ENCODE measurements at regions not wholly inside any gene's neighbourhood (a gene's known extent, or its start where the extent isn't known, plus 50 kb on each side); places are given as distances from the start of the nearest gene placed in this dataset.
"Not testable (repeated sequence)": the region's sequence is repeated elsewhere in the genome, so short reads cannot be mapped to it uniquely, and the experiment has no call there.

DNA sequence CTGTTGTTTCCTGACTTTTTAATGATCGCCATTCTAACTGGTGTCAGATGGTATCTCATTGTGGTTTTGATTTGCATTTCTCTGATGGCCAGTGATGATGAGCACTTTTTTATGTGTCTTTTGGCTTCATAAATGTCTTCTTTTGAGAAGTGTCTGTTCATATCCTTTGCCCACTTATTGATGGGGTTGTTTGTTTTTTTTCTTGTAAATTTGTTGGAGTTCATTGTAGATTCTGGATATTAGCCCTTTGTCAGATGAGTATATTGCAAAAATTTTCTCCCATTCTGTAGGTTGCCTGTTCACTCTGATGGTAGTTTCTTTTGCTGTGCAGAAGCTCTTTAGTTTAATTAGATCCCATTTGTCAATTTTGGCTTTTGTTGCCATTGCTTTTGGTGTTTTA is 1378.7 kb downstream of the FSCB start:
- not testable (repeated sequence) for H2AK5ac ChIP-seq (ENCODE audit: low read length, severe bottlenecking); H3K9ac ChIP-seq (ENCODE audit: low read length); H3K4me2 ChIP-seq (ENCODE audit: low read length, poor library complexity, severe bottlenecking); H3K27me3 ChIP-seq (ENCODE audit: control insufficient read depth in 1 of 2, insufficient read depth in 1 of 2, low read length in 2 of 2); H2BK5ac ChIP-seq (ENCODE audit: low read depth, low read length, poor library complexity, severe bottlenecking); H3K4ac ChIP-seq (ENCODE audit: low read depth in 1 of 2, low read length in 2 of 2); H3K36me3 ChIP-seq (ENCODE audit: control insufficient read depth in 1 of 2, insufficient read depth in 2 of 2, low read depth in 1 of 2, low read length in 2 of 2); DNase-seq; H4K8ac ChIP-seq (ENCODE audit: low read length); H3K79me1 ChIP-seq (replicated peaks; ENCODE audit: low read length, poor library complexity, severe bottlenecking); H3K14ac ChIP-seq (ENCODE audit: low read length in 2 of 2); H3K23ac ChIP-seq (ENCODE audit: low read length in 2 of 2); H2AFZ ChIP-seq (ENCODE audit: low read depth, low read length); H2BK120ac ChIP-seq (ENCODE audit: low read depth, low read length); H2BK12ac ChIP-seq (ENCODE audit: low read length in 2 of 2); H3K4me3 ChIP-seq (ENCODE audit: insufficient read depth in 1 of 2, low read depth in 1 of 2, low read length in 2 of 2); H3K4me1 ChIP-seq (ENCODE audit: control insufficient read depth, insufficient read depth, low read depth, low read length); H4K91ac ChIP-seq (ENCODE audit: low read length); H2BK15ac ChIP-seq (ENCODE audit: low read depth, poor library complexity, severe bottlenecking); H3K27ac ChIP-seq (ENCODE audit: low read length, poor library complexity, severe bottlenecking); H3K18ac ChIP-seq (ENCODE audit: low read depth in 1 of 2, low read length in 2 of 2)
- no CpG with 5 or more reads among the region's 1 CpG for WGBS
- H3K9me3 ChIP-seq (ENCODE audit: control insufficient read depth, low read length) = peaks cover 16% of the 10 kb centered on the region

DNA sequence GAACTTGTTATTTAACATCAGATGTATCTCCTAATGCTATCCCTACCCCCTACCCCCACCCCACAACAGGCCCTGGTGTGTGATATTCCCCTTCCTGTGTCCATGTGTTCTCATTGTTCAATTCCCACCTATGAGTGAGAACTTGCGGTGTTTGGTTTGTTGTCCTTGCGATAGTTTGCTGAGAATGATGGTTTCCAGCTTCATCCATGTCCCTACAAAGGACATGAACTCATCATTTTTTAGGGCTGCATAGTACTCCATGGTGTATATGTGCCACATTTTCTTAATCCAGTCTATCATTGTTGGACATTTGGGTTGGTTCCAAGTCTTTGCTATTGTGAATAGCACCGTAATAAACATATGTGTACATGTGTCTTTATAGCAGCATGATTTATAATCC is 1379.2 kb downstream of the FSCB start:
- H2AK5ac ChIP-seq (ENCODE audit: low read length, severe bottlenecking); H3K4me3 ChIP-seq (ENCODE audit: insufficient read depth in 1 of 2, low read depth in 1 of 2, low read length in 2 of 2); H3K23ac ChIP-seq (ENCODE audit: low read length in 2 of 2); H3K4me1 ChIP-seq (ENCODE audit: control insufficient read depth, insufficient read depth, low read depth, low read length); DNase-seq; H4K8ac ChIP-seq (ENCODE audit: low read length); H3K9ac ChIP-seq (ENCODE audit: low read length); H3K36me3 ChIP-seq (ENCODE audit: control insufficient read depth in 1 of 2, insufficient read depth in 2 of 2, low read depth in 1 of 2, low read length in 2 of 2); H2BK120ac ChIP-seq (ENCODE audit: low read depth, low read length); H2BK5ac ChIP-seq (ENCODE audit: low read depth, low read length, poor library complexity, severe bottlenecking); H3K79me1 ChIP-seq (replicated peaks; ENCODE audit: low read length, poor library complexity, severe bottlenecking); H3K27ac ChIP-seq (ENCODE audit: low read length, poor library complexity, severe bottlenecking); H4K91ac ChIP-seq (ENCODE audit: low read length); H2AFZ ChIP-seq (ENCODE audit: low read depth, low read length); H3K4me2 ChIP-seq (ENCODE audit: low read length, poor library complexity, severe bottlenecking); H3K4ac ChIP-seq (ENCODE audit: low read depth in 1 of 2, low read length in 2 of 2); H2BK15ac ChIP-seq (ENCODE audit: low read depth, poor library complexity, severe bottlenecking); H3K18ac ChIP-seq (ENCODE audit: low read depth in 1 of 2, low read length in 2 of 2); H2BK12ac ChIP-seq (ENCODE audit: low read length in 2 of 2); H3K27me3 ChIP-seq (ENCODE audit: control insufficient read depth in 1 of 2, insufficient read depth in 1 of 2, low read length in 2 of 2); H3K14ac ChIP-seq (ENCODE audit: low read length in 2 of 2): not testable (repeated sequence)
- 100% methylated on average over 2 of the region's 3 CpGs for WGBS
- H3K9me3 ChIP-seq (ENCODE audit: control insufficient read depth, low read length) = peaks cover 14% of the 10 kb centered on the region

DNA sequence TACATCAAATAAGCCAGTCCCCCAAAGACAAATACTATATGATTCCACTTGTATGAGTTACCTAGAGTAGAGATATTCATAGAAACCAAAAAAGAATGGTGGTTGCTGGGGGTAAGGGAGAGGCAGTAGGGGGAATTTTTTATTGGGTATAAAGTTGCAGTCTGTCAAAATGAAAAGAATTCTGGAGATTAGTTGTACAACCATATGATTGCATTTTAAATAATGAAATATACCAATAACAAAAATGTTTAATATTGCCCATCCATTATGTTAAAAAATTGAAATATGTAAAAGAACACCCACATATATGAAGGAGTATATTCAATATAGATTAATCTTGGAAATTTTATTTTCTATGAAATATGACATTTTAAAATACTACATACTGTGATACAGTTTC is 1383.5 kb downstream of the FSCB start:
- H4K8ac ChIP-seq (ENCODE audit: low read length) = no peak overlapping the region
- no peak overlapping the region for H3K18ac ChIP-seq (ENCODE audit: low read depth in 1 of 2, low read length in 2 of 2)
- no peaks in the 10 kb centered on the region for H3K4me1 ChIP-seq (ENCODE audit: control insufficient read depth, insufficient read depth, low read depth, low read length)
- H3K79me1 ChIP-seq (replicated peaks; ENCODE audit: low read length, poor library complexity, severe bottlenecking) = no peaks in the 10 kb centered on the region
- no peak overlapping the region for H3K27ac ChIP-seq (ENCODE audit: low read length, poor library complexity, severe bottlenecking)
- H2AK5ac ChIP-seq (ENCODE audit: low read length, severe bottlenecking) = no peak overlapping the region
- H4K91ac ChIP-seq (ENCODE audit: low read length) = no peak overlapping the region
- no peak overlapping the region for H3K4me2 ChIP-seq (ENCODE audit: low read length, poor library complexity, severe bottlenecking)
- H3K36me3 ChIP-seq (ENCODE audit: control insufficient read depth in 1 of 2, insufficient read depth in 2 of 2, low read depth in 1 of 2, low read length in 2 of 2) = no peaks in the 10 kb centered on the region
- no peak overlapping the region for H3K14ac ChIP-seq (ENCODE audit: low read length in 2 of 2)
- H2AFZ ChIP-seq (ENCODE audit: low read depth, low read length) = no peak overlapping the region
- H2BK5ac ChIP-seq (ENCODE audit: low read depth, low read length, poor library complexity, severe bottlenecking) = no peak overlapping the region
- H3K23ac ChIP-seq (ENCODE audit: low read length in 2 of 2) = no peak overlapping the region
- no peak overlapping the region for H3K4ac ChIP-seq (ENCODE audit: low read depth in 1 of 2, low read length in 2 of 2)
- H2BK120ac ChIP-seq (ENCODE audit: low read depth, low read length) = no peak overlapping the region
- DNase-seq = no peak
- H2BK15ac ChIP-seq (ENCODE audit: low read depth, poor library complexity, severe bottlenecking) = no peak overlapping the region
- H3K27me3 ChIP-seq (ENCODE audit: control insufficient read depth in 1 of 2, insufficient read depth in 1 of 2, low read length in 2 of 2) = no peaks in the 10 kb centered on the region
- H3K4me3 ChIP-seq (ENCODE audit: insufficient read depth in 1 of 2, low read depth in 1 of 2, low read length in 2 of 2) = no peak overlapping the region
- no peak overlapping the region for H3K9ac ChIP-seq (ENCODE audit: low read length)
- H2BK12ac ChIP-seq (ENCODE audit: low read length in 2 of 2) = no peak overlapping the region
- H3K9me3 ChIP-seq (ENCODE audit: control insufficient read depth, low read length) = peaks cover 4% of the 10 kb centered on the region

DNA sequence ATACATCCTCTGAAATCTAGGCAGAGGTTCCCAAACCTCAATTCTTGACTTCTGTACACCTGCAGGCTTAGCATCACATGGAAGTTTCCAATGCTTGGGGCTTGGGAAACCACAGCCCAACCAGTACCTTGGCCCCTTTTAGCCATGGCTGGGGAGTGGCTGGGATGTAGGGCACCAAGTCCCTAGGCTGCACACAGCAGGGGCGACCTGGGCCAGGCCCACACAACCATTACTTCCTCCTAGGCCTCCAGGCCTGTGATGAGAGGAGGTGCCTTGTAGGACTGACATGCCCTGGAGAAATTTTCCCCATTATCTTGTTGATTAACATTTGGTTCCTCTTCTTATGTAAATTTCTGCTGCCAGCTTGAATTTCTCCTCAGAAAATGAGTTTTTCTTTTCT is 1387.4 kb downstream of the FSCB start:
- H3K14ac ChIP-seq (ENCODE audit: low read length in 2 of 2) = no peak overlapping the region
- no peak overlapping the region for H2BK120ac ChIP-seq (ENCODE audit: low read depth, low read length)
- H3K4me3 ChIP-seq (ENCODE audit: insufficient read depth in 1 of 2, low read depth in 1 of 2, low read length in 2 of 2) = no peak overlapping the region
- no peaks in the 10 kb centered on the region for H3K36me3 ChIP-seq (ENCODE audit: control insufficient read depth in 1 of 2, insufficient read depth in 2 of 2, low read depth in 1 of 2, low read length in 2 of 2)
- no peak overlapping the region for H2BK15ac ChIP-seq (ENCODE audit: low read depth, poor library complexity, severe bottlenecking)
- H2BK12ac ChIP-seq (ENCODE audit: low read length in 2 of 2) = no peak overlapping the region
- H3K27me3 ChIP-seq (ENCODE audit: control insufficient read depth in 1 of 2, insufficient read depth in 1 of 2, low read length in 2 of 2) = no peaks in the 10 kb centered on the region
- WGBS = no CpG with 5 or more reads among the region's 1 CpG
- no peak overlapping the region for H2BK5ac ChIP-seq (ENCODE audit: low read depth, low read length, poor library complexity, severe bottlenecking)
- no peak for DNase-seq
- H3K4me1 ChIP-seq (ENCODE audit: control insufficient read depth, insufficient read depth, low read depth, low read length) = no peaks in the 10 kb centered on the region
- no peak overlapping the region for H2AK5ac ChIP-seq (ENCODE audit: low read length, severe bottlenecking)
- H4K91ac ChIP-seq (ENCODE audit: low read length) = no peak overlapping the region
- no peak overlapping the region for H3K18ac ChIP-seq (ENCODE audit: low read depth in 1 of 2, low read length in 2 of 2)
- H2AFZ ChIP-seq (ENCODE audit: low read depth, low read length) = no peak overlapping the region
- H4K8ac ChIP-seq (ENCODE audit: low read length) = no peak overlapping the region
- H3K79me1 ChIP-seq (replicated peaks; ENCODE audit: low read length, poor library complexity, severe bottlenecking) = no peaks in the 10 kb centered on the region
- H3K4me2 ChIP-seq (ENCODE audit: low read length, poor library complexity, severe bottlenecking) = no peak overlapping the region
- H3K27ac ChIP-seq (ENCODE audit: low read length, poor library complexity, severe bottlenecking) = no peak overlapping the region
- no peak overlapping the region for H3K23ac ChIP-seq (ENCODE audit: low read length in 2 of 2)
- no peak overlapping the region for H3K4ac ChIP-seq (ENCODE audit: low read depth in 1 of 2, low read length in 2 of 2)
- H3K9ac ChIP-seq (ENCODE audit: low read length) = no peak overlapping the region
- H3K9me3 ChIP-seq (ENCODE audit: control insufficient read depth, low read length) = peaks cover 10% of the 10 kb centered on the region

Data from mesenchymal stem cell (in vitro differentiated cells and primary cell).